PC-3 (cell line): ENCODE measurements at regions not wholly inside any gene's neighbourhood (a gene's known extent, or its start where the extent isn't known, plus 50 kb on each side); places are given as distances from the start of the nearest gene placed in this dataset.

Experiments
- ATAC-seq: fragments of 200-7000 bp; cut with Tn5 transposase; 2 replicates; pipeline ENCODE4 v1.9.1; 2020; ENCODE audit warnings: mild to moderate bottlenecking, moderate library complexity
- BruUV-seq: library from RNA; stranded (reverse); fragments of 400-500 nt; replicated peaks from 2 replicates; lab custom pipeline; 2021; lab: Mats Ljungman, UMichigan
- CTCF ChIA-PET: fragments of 300-600 bp; sonication (Branson Sonifier 250); formaldehyde crosslinking; loops from one replicate; lab custom pipeline; 2022; ENCODE audit warnings: antibody characterized with exemption; lab: Charles Lee
- POLR2A ChIA-PET: fragments of 300-600 bp; sonication (Branson Sonifier 250); formaldehyde crosslinking; loops from one replicate; lab custom pipeline; 2022; ENCODE audit warnings: antibody characterized with exemption; ENCODE audit not compliant: unreplicated experiment; lab: Charles Lee
- DNase-seq: peaks from one replicate; pipeline ENCODE4 v3.0.0-alpha.2; 2015
- H2AFZ ChIP-seq: fragments of 300-600 bp; sonication (generic); 2 replicates; pipeline ENCODE4 v1.6.0; 2016; ENCODE audit warnings: antibody characterized with exemption, low read length
- H3F3A ChIP-seq: fragments of 300-600 bp; sonication (generic); one replicate; pipeline ENCODE4 v1.6.0; 2017; ENCODE audit warnings: antibody characterized with exemption, low read length, control low read depth, mild to moderate bottlenecking; ENCODE audit not compliant: unreplicated experiment
- H3K27ac ChIP-seq: fragments of 300-600 bp; sonication (generic); 2 replicates; pipeline ENCODE4 v1.5.1; 2016; ENCODE audit warnings: mild to moderate bottlenecking, low read length
- H3K27me3 ChIP-seq: fragments of 300-600 bp; sonication (generic); 2 replicates; pipeline ENCODE4 v1.6.1; 2016; ENCODE audit warnings: low read length, mixed read lengths
- H3K36me3 ChIP-seq: fragments of 300-600 bp; sonication (generic); 2 replicates; pipeline ENCODE4 v1.6.1; 2016; ENCODE audit warnings: low read depth, mixed run types, low read length, mixed read lengths
- H3K4me1 ChIP-seq: fragments of 300-600 bp; sonication (generic); 2 replicates; pipeline ENCODE4 v1.5.1; 2016; ENCODE audit warnings: low read length; ENCODE audit not compliant: insufficient read depth
- H3K4me2 ChIP-seq: fragments of 300-600 bp; sonication (generic); 2 replicates; pipeline ENCODE4 v1.6.0; 2016; ENCODE audit warnings: low read length
- H3K4me3 ChIP-seq: fragments of 300-600 bp; sonication (generic); 2 replicates; pipeline ENCODE4 v1.5.1; 2016; ENCODE audit warnings: mild to moderate bottlenecking, low read length, mixed read lengths
- H3K79me2 ChIP-seq: fragments of 300-600 bp; sonication (generic); 2 replicates; pipeline ENCODE4 v1.6.1; 2017; ENCODE audit warnings: low read length, mixed read lengths
- H3K9ac ChIP-seq: fragments of 300-600 bp; sonication (generic); 2 replicates; pipeline ENCODE4 v1.6.0; 2016; ENCODE audit warnings: mild to moderate bottlenecking, low read length
- H3K9me2 ChIP-seq: fragments of 300-600 bp; sonication (generic); replicated peaks from 2 replicates; pipeline ENCODE4 v1.6.1; 2016; ENCODE audit warnings: mixed run types, low read length, mixed read lengths
- H3K9me3 ChIP-seq: fragments of 300-600 bp; sonication (generic); 2 replicates; pipeline ENCODE4 v1.6.1; 2016; ENCODE audit warnings: low read length, mixed read lengths
- H4K20me1 ChIP-seq: fragments of 300-600 bp; sonication (generic); 2 replicates; pipeline ENCODE4 v1.6.1; 2016; ENCODE audit warnings: low read length, mixed read lengths
- CTCF ChIP-seq: fragments of 300-600 bp; sonication (generic); conservative IDR thresholded peaks from 2 replicates; pipeline ENCODE4 v1.5.1; 2017; ENCODE audit warnings: antibody characterized with exemption, low read depth, mild to moderate bottlenecking, low read length
- EZH2 ChIP-seq: fragments of 300-600 bp; sonication (generic); IDR thresholded peaks from one replicate; pipeline ENCODE4 v1.6.1; 2017; ENCODE audit warnings: antibody characterized with exemption, mild to moderate bottlenecking, low read length; ENCODE audit not compliant: unreplicated experiment
- EZH2phosphoT487 ChIP-seq: fragments of 300-600 bp; sonication (generic); IDR thresholded peaks from 2 replicates; pipeline ENCODE4 v1.6.1; 2018; ENCODE audit warnings: mild to moderate bottlenecking, antibody characterized with exemption, low read length, borderline replicate concordance
- intact Hi-C: fragments of 100-400 bp; cut with micrococcal nuclease; formaldehyde crosslinking; loops from 2 replicates; pipeline ENCODE4 v1.9.0; 2023

- DNase-seq (no peak), ATAC-seq (no peak)
- CTCF ChIA-PET, result no interaction called here
- Histone ChIP-seq H4K20me1 (no peaks in the 10 kb centered on the region), H3K9me2 (no peaks in the 10 kb centered on the region), H3K36me3 (no peaks in the 10 kb centered on the region), H3K79me2 (no peaks in the 10 kb centered on the region), H3F3A (no peaks in the 10 kb centered on the region), H3K27me3 (no peaks in the 10 kb centered on the region), H3K4me3 (no peak overlapping the region), H3K4me1 (no peaks in the 10 kb centered on the region), H3K4me2 (no peak overlapping the region), H3K9ac (no peak overlapping the region), H2AFZ (no peak overlapping the region), H3K9me3 (no peaks in the 10 kb centered on the region), H3K27ac (no peak overlapping the region)
- POLR2A ChIA-PET, result no interaction called here
- BruUV-seq, result no TSS peak
- TF ChIP-seq EZH2phosphoT487 (no peak), EZH2 (no peak), CTCF (no peak)
- intact Hi-C loops, result no loop called here
These were observed 687.3 kb downstream of the BRINP3 start for GRCh38 chr1:189790335-189790734.

GRCh38 chr1:189803364-189803763 lies 674.3 kb downstream of the BRINP3 start:
- intact Hi-C loops, result no loop called here
- no peaks in the 10 kb centered on the region for H3K79me2 ChIP-seq
- H3F3A ChIP-seq, result no peaks in the 10 kb centered on the region
- H2AFZ ChIP-seq, result no peak overlapping the region
- H3K36me3 ChIP-seq, result no peaks in the 10 kb centered on the region
- DNase-seq (no peak), ATAC-seq (no peak)
- ChIA-PET POLR2A (no interaction called here), CTCF (no interaction called here)
- no peaks in the 10 kb centered on the region for H3K4me1 ChIP-seq
- H3K9me2 ChIP-seq, result no peaks in the 10 kb centered on the region
- H4K20me1 ChIP-seq, result no peaks in the 10 kb centered on the region
- H3K4me3 ChIP-seq, result no peak overlapping the region
- no peak overlapping the region for H3K9ac ChIP-seq
- no peaks in the 10 kb centered on the region for H3K27me3 ChIP-seq
- no peaks in the 10 kb centered on the region for H3K9me3 ChIP-seq
- no peak overlapping the region for H3K27ac ChIP-seq
- no peak for TF ChIP-seq EZH2phosphoT487
- no peak for TF ChIP-seq EZH2
- no peak for TF ChIP-seq CTCF
- no TSS peak for BruUV-seq
- no peak overlapping the region for H3K4me2 ChIP-seq

- Histone ChIP-seq H4K20me1 (no peaks in the 10 kb centered on the region), H3K9me3 (no peaks in the 10 kb centered on the region), H3F3A (no peaks in the 10 kb centered on the region), H3K4me2 (no peak overlapping the region), H3K9ac (no peak overlapping the region), H2AFZ (no peak overlapping the region), H3K27ac (no peak overlapping the region), H3K36me3 (no peaks in the 10 kb centered on the region), H3K4me1 (no peaks in the 10 kb centered on the region), H3K79me2 (no peaks in the 10 kb centered on the region), H3K4me3 (no peak overlapping the region), H3K27me3 (no peaks in the 10 kb centered on the region), H3K9me2 (no peaks in the 10 kb centered on the region)
- no TSS peak for BruUV-seq
- TF ChIP-seq EZH2phosphoT487 (no peak), CTCF (no peak), EZH2 (no peak)
- ChIA-PET POLR2A (no interaction called here), CTCF (no interaction called here)
- intact Hi-C loops, result no loop called here
- no peak for ATAC-seq
- DNase-seq, result no peak
These were observed 673.3 kb downstream of the BRINP3 start for GRCh38 chr1:189804352-189804751.
